Erythroblast (primary cell): ENCODE measurements at regions not wholly inside any gene's neighbourhood (a gene's known extent, or its start where the extent isn't known, plus 50 kb on each side); places are given as distances from the start of the nearest gene placed in this dataset.

Source experiments
- GATA1 ChIP-seq: IDR thresholded peaks from 2 replicates; pipeline ENCODE4 v1.6.1; 2011; ENCODE audit warnings: low read depth, mild to moderate bottlenecking, control low read depth, low read length, moderate library complexity
- POLR2A ChIP-seq: IDR thresholded peaks from 2 replicates; pipeline ENCODE4 v1.6.1; 2011; ENCODE audit warnings: mild to moderate bottlenecking, low read length

- TF ChIP-seq POLR2A (no peak), GATA1 (no peak)
These were observed 388.0 kb upstream of the TBL1XR1 start for GRCh38 chr3:177585271-177585670.
